Body of pancreas (tissue), 4 donors: ENCODE measurements at regions not wholly inside any gene's neighbourhood (a gene's known extent, or its start where the extent isn't known, plus 50 kb on each side); places are given as distances from the start of the nearest gene placed in this dataset.
A peak's percentile ranks its signal among the peaks of the same experiment; 100 is the strongest.

Experiments
- ATAC-seq: fragments of 150-250 bp; one replicate; pipeline ENCODE4 v1.9.1; 2016
- DNase-seq, 4 donors: peaks; one replicate each; pipeline ENCODE4 v3.0.0-alpha.2; 2019
- H3K27ac ChIP-seq, 4 donors: fragments of 200-600 bp; sonication (generic); 1 replicate in 3 of 4; 2 replicates in 1 of 4; pipeline versions ENCODE4 v1.5.1 to v1.6.1; 2016 to 2019; ENCODE audit warnings: mild to moderate bottlenecking in 1 of 4, mixed read lengths in 1 of 4, moderate library complexity in 1 of 4
- H3K27me3 ChIP-seq, 2 donors: fragments of 200-600 bp; sonication (generic); one replicate each; pipeline ENCODE4 v1.6.0; 2016; ENCODE audit warnings: mild to moderate bottlenecking in 1 of 2
- H3K36me3 ChIP-seq, 2 donors: fragments of 200-600 bp; sonication (generic); replicated peaks in 1 of 2; 2 replicates each; pipeline ENCODE4 v1.5.1; 2016; ENCODE audit warnings: low read depth in 2 of 2; ENCODE audit not compliant: insufficient read depth in 1 of 2
- H3K4me1 ChIP-seq: fragments of 200-600 bp; sonication (generic); one replicate; pipeline ENCODE4 v1.6.0; 2016
- H3K4me3 ChIP-seq, 2 donors: fragments of 200-600 bp; sonication (generic); 1 replicate in 1 of 2; 2 replicates in 1 of 2; pipeline ENCODE4 v1.5.1; 2016 to 2019
- H3K9me3 ChIP-seq, 3 donors: fragments of 200-600 bp; sonication (generic); 1 replicate in 2 of 3; 2 replicates in 1 of 3; pipeline ENCODE4 v1.5.1; 2016
- POLR2A ChIP-seq, 3 donors: fragments of 450-650 bp; IDR thresholded peaks; one replicate each; pipeline ENCODE4 v1.6.1; 2016; ENCODE audit warnings: antibody characterized with exemption in 3 of 3, mild to moderate bottlenecking in 2 of 3
- WGBS, 2 donors: methylation state at CpG; one replicate each; pipeline ENCODE4 v1.1.5; 2017; 5-methylcytosine and 5-hydroxymethylcytosine counted together
- intact Hi-C: fragments of 100-400 bp; cut with DNase I; formaldehyde crosslinking; loops from one replicate; pipeline ENCODE4 v1.15.1; 2023
- TF ChIP-seq, protein P1 (sequence below), 7 experiments: fragments of 450-650 bp in 4 of 7; fragments of 200-600 bp in 3 of 7; sonication (generic) in 3 of 7; IDR thresholded peaks; one replicate each; pipeline ENCODE4 v1.5.1; 2016 to 2019; ENCODE audit warnings: antibody characterized with exemption in 7 of 7

DNA sequence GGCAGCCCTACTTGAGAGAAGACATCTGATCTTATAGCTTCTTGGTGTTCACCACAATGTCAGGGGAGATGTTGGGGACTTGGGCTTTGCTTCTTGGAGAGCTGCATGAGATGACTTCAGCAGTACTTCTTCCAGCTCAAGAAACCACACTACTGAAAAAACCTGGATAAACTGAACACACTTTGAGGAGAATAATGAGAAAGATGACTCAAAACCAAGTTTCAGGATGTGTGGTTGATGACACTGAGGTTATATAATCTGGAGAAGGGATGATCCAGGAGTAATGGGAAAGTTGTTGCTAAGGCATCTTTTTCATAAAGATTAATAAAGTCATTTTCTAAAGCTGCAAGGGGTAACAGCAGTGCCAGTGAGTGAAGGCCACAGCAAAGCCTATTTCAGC, 58.4 kb upstream of the PNPLA4 start:
- intact Hi-C loops: no loop called here
- Histone ChIP-seq H3K4me3 (no peak overlapping the region), H3K4me1 (no peaks in the 10 kb centered on the region), H3K27me3 (no peaks in the 10 kb centered on the region), H3K27ac (no peak overlapping the region), H3K9me3 (no peaks in the 10 kb centered on the region), H3K36me3 (no peaks in the 10 kb centered on the region)
- no peak for TF ChIP-seq POLR2A (IDR thresholded peaks at IDR 0.05)
- TF ChIP-seq, protein P1, sequence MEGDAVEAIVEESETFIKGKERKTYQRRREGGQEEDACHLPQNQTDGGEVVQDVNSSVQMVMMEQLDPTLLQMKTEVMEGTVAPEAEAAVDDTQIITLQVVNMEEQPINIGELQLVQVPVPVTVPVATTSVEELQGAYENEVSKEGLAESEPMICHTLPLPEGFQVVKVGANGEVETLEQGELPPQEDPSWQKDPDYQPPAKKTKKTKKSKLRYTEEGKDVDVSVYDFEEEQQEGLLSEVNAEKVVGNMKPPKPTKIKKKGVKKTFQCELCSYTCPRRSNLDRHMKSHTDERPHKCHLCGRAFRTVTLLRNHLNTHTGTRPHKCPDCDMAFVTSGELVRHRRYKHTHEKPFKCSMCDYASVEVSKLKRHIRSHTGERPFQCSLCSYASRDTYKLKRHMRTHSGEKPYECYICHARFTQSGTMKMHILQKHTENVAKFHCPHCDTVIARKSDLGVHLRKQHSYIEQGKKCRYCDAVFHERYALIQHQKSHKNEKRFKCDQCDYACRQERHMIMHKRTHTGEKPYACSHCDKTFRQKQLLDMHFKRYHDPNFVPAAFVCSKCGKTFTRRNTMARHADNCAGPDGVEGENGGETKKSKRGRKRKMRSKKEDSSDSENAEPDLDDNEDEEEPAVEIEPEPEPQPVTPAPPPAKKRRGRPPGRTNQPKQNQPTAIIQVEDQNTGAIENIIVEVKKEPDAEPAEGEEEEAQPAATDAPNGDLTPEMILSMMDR (IDR thresholded peaks at IDR 0.05): no peak
- DNase-seq: no peak
- no peak for ATAC-seq

DNA sequence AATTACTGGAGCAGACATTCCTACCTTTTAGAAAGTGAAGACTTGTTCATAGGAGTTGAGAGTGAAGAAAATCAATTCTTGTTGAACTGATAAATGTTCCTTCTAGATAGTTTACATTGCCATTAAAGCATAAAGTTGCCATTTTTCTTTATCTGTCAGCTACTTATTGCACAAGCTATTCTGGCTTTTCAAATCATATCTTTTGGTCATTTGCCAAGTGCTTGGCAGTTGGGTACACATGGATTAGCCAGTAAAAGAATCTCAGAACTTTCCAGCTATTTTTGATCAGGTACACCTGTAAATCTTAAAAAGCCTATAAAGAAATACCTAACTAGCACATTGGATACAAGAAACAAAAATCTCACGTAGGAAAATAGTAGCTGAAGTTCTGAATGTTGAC, 56.4 kb upstream of the PNPLA4 start:
- no peaks in the 10 kb centered on the region for H3K4me1 ChIP-seq
- H3K9me3 ChIP-seq: no peaks in the 10 kb centered on the region
- H3K27me3 ChIP-seq: no peaks in the 10 kb centered on the region
- no peak overlapping the region for H3K4me3 ChIP-seq
- DNase-seq (peak in 2 of 4 donors; percentile 7 to 10), ATAC-seq (no peak)
- intact Hi-C loops: no loop called here
- 11 to 20% methylated on average over 1 of the region's 1 CpG for WGBS, 2 donors
- TF ChIP-seq, protein P1 (IDR thresholded peaks at IDR 0.05): no peak
- no peak for TF ChIP-seq POLR2A (IDR thresholded peaks at IDR 0.05)
- no peaks in the 10 kb centered on the region for H3K36me3 ChIP-seq
- H3K27ac ChIP-seq: no peak overlapping the region
